HG02970 (cell line): ENCODE measurements at regions not wholly inside any gene's neighbourhood (a gene's known extent, or its start where the extent isn't known, plus 50 kb on each side); places are given as distances from the start of the nearest gene placed in this dataset.

Experiments used
- ATAC-seq: cut with Tn5 transposase; IDR thresholded peaks from one replicate; pipeline ENCODE4 v1.9.1; 2021; ENCODE audit warnings: mild to moderate bottlenecking, moderate library complexity, moderate number of reproducible peaks; ENCODE audit not compliant: unreplicated experiment, low FRiP score

DNA sequence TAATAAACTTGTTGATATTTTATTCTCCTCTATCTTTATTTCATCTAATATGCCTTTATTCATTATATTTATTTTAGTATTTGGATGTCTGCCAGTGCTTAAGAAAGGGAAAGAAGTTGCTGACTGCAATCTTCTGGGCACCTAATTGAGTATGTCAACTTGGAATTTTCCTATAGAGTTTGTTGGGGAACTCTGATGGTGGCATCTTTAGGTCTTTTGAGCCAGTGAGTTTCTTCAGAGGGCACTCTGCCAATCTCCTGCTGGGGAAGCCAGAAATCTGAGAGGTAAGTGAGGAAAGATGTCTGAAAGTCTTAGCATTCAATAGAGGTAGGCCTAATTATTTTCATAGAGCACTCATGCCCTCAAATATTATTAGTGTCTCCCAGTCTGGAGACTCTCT is 475.0 kb downstream of the GABRG1 start:
- ATAC-seq: no peak

GRCh38 chr4:45647823-45648222 is 476.0 kb downstream of the GABRG1 start:
- ATAC-seq: no peak

GRCh38 chr4:45646885-45647590 is 476.8 kb downstream of the GABRG1 start:
- ATAC-seq: no peak

GRCh38 chr4:45640281-45640680 is 483.6 kb downstream of the GABRG1 start:
- ATAC-seq: no peak

DNA sequence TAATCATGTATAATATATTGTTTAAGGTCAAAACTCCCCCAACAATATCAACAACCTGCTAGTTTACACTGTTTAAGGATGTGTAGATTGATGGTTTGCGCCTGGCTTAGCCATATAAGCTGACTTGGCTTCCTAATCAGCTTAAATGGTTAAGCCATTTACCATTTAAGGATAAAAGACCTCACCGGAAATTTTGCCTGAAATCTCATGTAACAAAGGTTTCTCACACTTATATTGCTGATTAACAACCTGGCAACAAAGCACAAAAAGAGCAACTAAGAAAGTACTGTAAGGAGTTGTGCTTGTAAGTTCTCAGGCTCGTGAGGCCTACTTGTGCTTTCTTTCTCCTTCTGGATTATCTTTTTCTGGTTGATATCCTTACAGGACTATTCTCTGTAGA is 485.2 kb downstream of the GABRG1 start:
- no peak for ATAC-seq

DNA sequence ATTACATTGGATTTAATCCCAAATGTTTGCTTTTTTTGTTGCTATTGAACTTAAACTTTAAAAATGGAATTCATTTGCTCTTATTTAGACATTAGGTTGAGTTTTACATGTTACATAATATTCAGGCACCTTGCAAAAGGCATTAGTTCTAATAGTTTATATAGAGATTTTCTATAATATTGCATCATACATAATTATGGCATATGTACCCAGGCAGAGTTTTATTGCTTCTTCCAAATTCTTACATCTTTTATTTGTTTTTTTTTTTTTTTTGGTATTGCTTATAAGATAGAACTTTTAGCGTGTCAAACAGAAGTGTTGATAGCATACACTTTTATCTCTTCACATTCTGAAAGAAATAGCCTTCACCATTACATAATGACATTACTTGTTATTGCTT is 487.7 kb downstream of the GABRG1 start:
- no peak for ATAC-seq

DNA sequence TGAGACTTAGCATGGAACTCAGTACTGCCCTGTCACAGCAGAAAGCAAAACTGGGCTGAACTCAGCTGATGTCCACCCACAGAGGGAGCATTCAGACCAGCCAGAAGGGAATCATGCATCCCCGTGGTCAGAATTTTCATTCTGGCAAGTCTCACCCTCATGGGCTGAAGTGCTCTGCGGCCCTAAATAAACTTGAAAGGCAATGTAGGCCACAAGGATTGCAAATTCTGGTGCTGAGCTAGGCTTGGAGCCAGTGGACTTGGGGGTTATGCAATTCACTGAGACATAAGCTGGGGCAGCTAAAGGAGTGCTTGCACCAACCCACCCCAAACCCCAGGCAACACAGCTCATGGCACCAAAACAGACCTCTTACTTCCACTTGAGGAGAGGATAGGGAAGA is 494.1 kb downstream of the GABRG1 start:
- ATAC-seq: no peak

DNA sequence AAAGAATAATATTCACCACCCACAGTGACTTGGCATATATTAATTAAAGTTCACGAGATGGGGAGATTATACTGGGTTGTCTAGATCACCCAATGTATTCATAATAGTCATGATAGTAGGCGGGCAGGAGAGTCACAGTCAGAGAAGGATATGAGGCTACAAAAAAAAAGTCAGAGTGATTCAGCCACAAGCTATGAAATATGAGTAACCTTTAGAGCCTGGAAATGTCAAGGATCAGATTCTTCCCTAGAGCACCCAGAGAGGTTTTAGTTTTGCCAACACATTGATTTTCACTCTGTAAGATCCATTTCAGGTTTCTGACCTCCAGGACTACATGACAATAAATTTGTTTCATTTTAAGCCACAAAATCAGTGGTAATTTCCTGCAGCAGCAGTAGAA is 501.9 kb downstream of the GABRG1 start:
- no peak for ATAC-seq

DNA sequence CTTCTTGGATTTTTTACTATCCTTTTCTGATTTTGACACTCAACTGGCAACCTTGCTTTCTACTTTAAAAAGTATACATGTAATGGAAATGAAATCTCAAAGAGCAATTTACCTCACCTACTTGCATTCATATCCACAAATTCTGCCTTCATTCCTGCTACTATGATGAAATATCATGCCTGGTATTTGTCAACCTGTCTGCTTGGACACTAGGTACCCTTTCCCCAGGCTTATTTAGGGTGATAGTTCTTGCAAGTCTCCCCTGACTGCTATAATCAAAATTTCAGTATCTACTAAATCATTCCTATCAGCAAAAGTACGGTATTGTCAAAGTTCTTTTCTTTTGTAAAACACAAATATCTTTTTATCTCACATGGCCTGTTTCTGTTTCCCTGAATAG is 503.0 kb downstream of the GABRG1 start:
- ATAC-seq: no peak

DNA sequence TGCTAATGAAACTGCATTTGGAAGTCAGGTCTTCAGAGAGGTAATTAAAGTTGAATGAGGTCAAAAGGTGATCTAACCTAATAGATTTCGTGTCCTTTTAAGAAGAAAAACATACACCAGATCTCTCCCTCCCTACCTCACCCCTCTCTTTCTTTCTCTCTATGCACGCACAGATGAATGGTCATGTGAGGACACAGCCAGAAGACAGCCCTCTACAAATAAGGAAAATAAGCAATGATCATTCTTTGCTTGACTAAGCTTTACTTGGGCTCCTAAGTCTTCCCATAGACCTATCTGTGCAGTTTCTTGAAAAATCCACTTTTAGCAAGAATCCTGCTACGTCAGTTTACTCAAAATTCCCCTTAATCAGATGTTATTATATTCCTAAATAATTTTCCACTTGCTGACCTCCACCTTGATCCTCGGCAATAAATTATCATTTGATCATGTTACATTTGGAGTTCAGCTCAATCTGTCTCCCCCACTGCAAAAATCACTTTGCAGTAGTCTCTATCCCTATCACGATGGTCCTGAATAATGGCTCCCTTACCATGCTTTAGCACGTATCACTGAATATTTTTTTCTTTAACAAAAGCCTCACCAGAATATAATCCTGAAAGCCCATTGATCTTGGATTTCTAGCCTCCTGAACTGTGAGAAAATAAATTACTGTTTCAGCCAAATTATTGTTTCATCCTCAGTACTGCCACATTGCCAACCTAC is 527.3 kb downstream of the GABRG1 start:
- no peak for ATAC-seq

DNA sequence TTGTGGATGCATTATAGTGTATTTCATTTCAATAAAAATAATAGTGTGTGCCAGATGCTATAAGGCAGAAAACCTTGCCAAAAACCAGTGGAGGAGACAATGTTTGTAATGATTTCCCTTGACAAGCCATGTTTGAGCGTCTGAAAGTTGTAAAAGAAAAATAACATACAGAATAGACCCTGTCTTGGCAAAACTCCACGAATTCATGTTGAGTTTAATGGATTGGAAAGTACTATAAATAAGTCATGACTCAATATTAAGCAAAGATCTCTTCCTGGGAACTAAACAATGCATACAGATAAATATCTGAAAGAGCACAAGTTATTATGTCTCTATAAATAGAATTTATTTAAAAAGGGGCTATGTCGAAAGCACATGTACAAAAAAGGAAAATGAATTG is 543.5 kb downstream of the GABRG1 start:
- no peak for ATAC-seq

GRCh38 chr4:45578874-45579273 is 545.0 kb downstream of the GABRG1 start:
- no peak for ATAC-seq

DNA sequence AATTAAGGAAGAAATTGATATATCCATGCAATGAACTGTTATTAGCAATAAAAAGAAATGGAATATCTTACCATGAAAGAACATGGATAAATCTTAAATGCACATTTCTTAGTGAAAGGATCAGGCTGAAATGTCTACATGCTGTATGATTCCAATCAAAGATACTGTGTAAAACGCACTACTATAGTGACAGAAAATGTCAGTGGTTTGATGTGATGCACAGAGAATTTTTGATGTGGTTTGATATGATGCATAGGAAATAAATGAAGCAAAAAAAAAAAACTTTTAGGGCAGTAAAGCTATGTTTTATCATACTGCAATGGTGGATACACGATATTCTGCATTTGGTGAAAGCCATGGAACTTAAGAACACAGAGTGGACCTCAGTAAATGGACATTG is 547.6 kb downstream of the GABRG1 start:
- no peak for ATAC-seq

- no peak for ATAC-seq
Measured at GRCh38 chr4:45569619-45570018, 554.2 kb downstream of the GABRG1 start.

DNA sequence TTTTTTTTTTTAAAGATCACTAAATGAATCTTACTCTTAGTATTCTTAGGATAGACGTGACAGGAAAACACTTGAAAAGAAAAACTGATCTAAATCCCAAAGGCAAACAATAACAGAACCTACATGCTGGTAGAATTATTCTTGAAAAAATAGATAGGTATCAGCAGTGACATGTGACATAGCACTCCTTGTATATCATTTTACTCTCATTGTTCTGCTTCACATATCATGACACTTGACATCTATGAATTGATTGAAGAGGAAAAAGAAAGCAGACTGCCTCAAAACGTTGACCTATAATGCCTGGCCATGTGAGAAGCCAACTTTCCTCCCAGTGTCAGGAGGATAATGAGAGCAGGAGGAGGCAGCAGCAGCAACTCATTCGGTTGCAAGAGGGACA is 555.2 kb downstream of the GABRG1 start:
- no peak for ATAC-seq

DNA sequence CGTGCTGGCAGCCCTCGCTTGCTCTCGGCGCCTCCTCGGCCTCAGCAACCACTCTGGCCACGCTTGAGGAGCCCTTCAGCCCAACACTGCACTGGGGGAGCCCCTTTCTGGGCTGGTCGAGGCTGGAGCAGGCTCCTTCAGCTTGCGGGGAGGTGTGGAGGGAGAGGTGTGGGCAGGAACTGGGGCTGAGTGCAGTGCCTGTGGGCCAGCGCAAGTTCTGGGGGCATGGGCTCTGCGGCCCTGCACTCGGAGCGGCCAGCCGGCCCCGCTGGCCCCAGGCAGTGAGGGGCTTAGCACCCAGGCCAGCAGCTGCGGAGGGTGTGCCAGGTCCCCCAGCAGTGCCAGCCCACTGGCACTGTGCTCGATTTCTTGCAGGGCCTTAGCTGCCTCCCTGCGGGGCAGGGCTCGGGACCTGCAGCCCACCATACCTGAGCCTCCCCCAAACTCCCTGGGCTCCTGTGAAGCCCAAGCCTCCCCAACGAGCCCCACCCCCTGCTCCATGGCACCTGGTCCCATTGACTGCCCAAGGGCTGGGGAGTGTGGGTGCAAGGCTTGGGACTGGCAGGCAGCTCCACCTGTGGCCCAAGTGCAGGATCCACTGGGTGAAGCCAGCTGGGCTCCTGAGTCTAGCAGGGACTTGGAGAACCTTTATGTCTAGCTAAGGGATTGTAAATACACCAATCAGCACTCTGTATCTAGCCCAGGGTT is 556.8 kb downstream of the GABRG1 start:
- ATAC-seq: no peak

DNA sequence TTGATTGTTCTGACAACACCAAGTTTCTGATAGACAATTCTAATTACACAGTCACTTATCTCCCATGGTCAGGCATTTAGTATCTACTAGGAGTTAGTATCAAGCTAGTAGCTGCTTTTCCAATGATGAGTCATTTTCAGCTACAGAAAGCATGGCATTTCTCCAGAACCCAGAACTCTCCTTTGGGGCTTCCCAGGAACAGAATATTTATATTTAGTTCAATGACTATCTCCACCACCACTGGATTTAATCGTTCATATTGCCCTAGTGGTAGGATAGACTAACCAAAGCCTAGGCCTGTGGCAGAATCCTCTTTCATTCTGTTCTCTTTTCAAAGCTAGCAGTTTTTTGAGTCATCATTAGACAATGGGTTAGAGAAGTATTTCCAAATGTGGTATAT is 569.4 kb downstream of the GABRG1 start:
- ATAC-seq: no peak

DNA sequence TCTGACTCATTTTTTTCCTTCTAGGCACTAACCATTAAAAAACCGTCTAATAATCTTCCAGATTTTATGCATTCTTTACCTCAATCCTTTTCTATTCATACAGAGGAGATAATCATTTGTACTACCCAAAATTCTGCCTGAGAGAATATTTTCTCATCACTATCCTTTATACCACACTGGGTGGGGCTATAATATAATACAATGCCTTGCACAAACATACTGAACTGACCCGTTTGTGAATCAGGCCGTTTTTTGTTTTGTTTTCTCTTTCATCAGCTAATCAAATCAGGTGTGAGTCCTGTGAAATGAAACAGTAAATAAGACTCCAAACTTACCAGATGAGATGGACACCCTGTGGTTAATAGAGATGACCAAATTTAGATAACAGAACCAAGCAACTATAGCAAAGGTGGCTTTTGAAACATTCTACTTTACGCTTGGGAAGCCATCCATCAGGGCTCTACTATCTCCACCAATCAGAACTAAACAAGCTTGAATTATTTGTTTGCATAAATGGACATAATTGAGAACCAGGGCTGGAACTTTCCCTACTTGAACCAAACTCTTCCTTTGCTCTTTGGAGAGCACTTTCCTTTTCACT is 573.0 kb downstream of the GABRG1 start:
- ATAC-seq: no peak

GRCh38 chr4:45539142-45539814 is 584.6 kb downstream of the GABRG1 start:
- no peak for ATAC-seq

DNA sequence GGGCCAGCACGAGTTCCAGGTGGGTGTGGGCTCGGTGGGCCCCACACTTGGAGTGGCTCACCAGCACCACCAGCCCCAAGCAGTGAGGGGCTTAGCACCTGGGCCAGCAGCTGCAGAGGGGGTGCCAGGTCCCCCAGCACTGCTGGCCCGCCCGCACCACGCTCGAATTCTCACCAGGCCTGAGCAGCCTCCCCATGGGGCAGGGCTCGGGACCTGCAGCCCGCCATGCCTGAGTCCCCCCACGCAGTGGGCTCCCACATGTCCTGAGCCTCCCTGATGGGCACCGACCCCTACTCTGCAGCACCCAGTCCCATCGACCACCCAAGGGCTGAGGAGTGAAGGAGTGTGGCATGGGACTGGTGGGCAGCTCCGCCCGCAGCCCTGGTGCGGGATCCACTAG is 593.4 kb downstream of the GABRG1 start:
- no peak for ATAC-seq

DNA sequence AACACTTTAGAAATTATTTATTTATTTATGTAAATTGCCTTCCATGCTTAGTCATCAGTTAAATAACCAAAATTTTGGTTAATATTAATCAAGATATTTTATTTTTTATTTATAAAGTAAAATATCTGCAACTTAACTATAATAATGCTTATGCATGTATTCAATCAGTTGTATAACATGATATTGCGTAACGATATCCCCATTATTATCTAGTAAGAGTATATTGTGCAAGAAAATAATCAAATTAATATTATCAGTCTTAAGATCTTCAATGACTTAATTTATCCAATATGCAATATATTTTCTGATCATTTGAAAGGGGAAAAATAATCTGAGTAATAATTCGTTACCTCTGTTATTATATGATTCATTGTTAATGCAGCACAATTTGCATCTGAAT is 596.7 kb downstream of the GABRG1 start:
- no peak for ATAC-seq
